Retinal pigment epithelial cell (primary cell): ENCODE measurements at regions not wholly inside any gene's neighbourhood (a gene's known extent, or its start where the extent isn't known, plus 50 kb on each side); places are given as distances from the start of the nearest gene placed in this dataset.

Source experiments
- DNase-seq: peaks from one replicate; pipeline ENCODE4 v3.0.0-alpha.2; 2010; ENCODE audit warnings: low read depth
- H3K4me3 ChIP-seq: 2 replicates; pipeline ENCODE4 v1.5.1; 2011; ENCODE audit warnings: mild to moderate bottlenecking, low read length, control low read depth, moderate library complexity
- CTCF ChIP-seq: conservative IDR thresholded peaks from 2 replicates; pipeline ENCODE4 v1.5.1; 2011; ENCODE audit warnings: low read depth, low read length, control low read depth, inconsistent platforms

GRCh38 chr18:30870466-30870865 is 172.1 kb downstream of the DSC3 start:
- DNase-seq, result no peak
- no peak overlapping the region for H3K4me3 ChIP-seq
- TF ChIP-seq CTCF, result no peak

GRCh38 chr18:30862900-30863299 is 179.6 kb downstream of the DSC3 start:
- no peak for TF ChIP-seq CTCF
- H3K4me3 ChIP-seq, result no peak overlapping the region
- no peak for DNase-seq

DNA sequence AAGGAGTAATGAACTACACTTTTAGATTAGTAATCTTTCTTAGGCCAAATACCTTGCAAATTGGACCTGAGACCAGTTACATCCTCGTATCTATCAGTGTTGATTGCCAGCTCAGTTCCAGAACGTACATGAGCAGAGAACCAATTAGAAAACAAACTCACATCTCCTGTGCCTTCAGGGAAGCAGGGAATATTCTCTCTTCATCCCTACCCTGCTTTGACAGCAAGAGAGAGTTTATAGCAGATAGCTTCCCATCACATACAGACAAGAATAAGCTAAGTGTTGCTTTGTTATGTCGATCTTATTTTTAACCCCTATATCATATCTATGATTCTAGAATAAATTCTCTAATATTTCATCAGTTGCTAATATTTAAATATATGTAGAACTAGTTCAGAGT is 181.8 kb downstream of the DSC3 start:
- no peak overlapping the region for H3K4me3 ChIP-seq
- no peak for TF ChIP-seq CTCF
- no peak for DNase-seq

DNA sequence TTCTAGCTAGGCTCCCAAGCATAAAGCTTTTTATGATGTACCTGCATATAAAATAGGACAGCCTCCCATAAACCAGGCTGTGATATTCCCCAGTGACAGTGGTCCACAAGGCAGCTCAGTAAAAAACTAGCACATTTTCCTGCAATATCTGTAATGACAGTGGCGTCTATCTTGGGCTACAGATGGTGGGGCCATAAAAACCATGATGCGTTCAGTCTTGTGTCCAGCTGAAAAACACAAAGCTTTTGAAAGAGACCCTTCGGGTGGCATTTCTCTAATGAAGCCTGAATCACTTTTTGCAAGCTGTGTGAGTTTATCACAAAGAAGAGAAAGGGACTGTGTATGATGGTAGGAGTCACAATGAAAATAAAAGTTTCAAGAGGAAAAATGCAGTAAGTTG is 183.5 kb downstream of the DSC3 start:
- no peak for DNase-seq
- H3K4me3 ChIP-seq, result no peak overlapping the region
- TF ChIP-seq CTCF, result no peak

DNA sequence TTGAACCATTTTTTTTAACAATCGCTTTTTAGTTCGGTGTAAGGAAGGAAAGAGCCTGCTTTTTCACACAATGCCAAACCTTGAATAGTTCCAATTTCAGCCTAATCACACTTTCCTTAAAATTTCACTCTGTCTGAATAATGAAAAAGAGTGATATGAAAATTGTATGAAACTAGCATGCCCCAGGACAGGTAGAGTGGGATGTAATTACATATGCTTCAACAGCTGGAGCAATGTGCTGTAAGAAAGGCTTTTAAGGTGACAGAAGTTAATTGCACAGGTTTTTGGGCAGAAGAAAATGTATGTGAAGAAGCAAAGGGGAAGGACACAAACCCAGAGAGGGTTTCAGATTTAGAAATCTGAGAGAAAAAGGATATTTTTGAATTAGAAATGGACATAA is 184.0 kb downstream of the DSC3 start:
- TF ChIP-seq CTCF, result no peak
- no peak overlapping the region for H3K4me3 ChIP-seq
- no peak for DNase-seq

GRCh38 chr18:30855762-30856161 is 186.8 kb downstream of the DSC3 start:
- DNase-seq, result no peak
- TF ChIP-seq CTCF, result no peak
- H3K4me3 ChIP-seq, result no peak overlapping the region

GRCh38 chr18:30852980-30853379 is 189.6 kb downstream of the DSC3 start:
- DNase-seq, result no peak
- TF ChIP-seq CTCF, result no peak
- no peak overlapping the region for H3K4me3 ChIP-seq
